H9 (cell line): ENCODE measurements at regions not wholly inside any gene's neighbourhood (a gene's known extent, or its start where the extent isn't known, plus 50 kb on each side); places are given as distances from the start of the nearest gene placed in this dataset.

Experiments used
- DNase-seq: peaks from one replicate; pipeline ENCODE4 v3.0.0-alpha.2; 2017
- H2AFZ ChIP-seq: one replicate; pipeline ENCODE4 v1.6.1; 2013; ENCODE audit warnings: mild to moderate bottlenecking, low read length, control low read depth, moderate library complexity
- H2AK5ac ChIP-seq: 2 replicates; pipeline ENCODE4 v1.6.1; 2013; ENCODE audit warnings: low read length, control low read depth, mixed read lengths; ENCODE audit not compliant: insufficient read length
- H2BK120ac ChIP-seq: one replicate; pipeline ENCODE4 v1.6.1; 2013; ENCODE audit warnings: low read depth, mild to moderate bottlenecking, low read length, control low read depth, inconsistent platforms; ENCODE audit not compliant: poor library complexity, severe bottlenecking
- H2BK12ac ChIP-seq: 2 replicates; pipeline ENCODE4 v1.6.1; 2013; ENCODE audit warnings: low read length, control low read depth, mixed read lengths, low read depth; ENCODE audit not compliant: insufficient read length
- H2BK15ac ChIP-seq: 2 replicates; pipeline ENCODE4 v1.6.1; 2013; ENCODE audit warnings: low read depth, low read length, control low read depth
- H2BK20ac ChIP-seq: one replicate; pipeline ENCODE4 v1.6.1; 2013; ENCODE audit warnings: low read depth, mild to moderate bottlenecking, low read length, control low read depth, inconsistent platforms; ENCODE audit not compliant: poor library complexity, severe bottlenecking
- H2BK5ac ChIP-seq: 2 replicates; pipeline ENCODE4 v1.6.1; 2013; ENCODE audit warnings: low read length, control low read depth, mixed read lengths; ENCODE audit not compliant: insufficient read length
- H3K14ac ChIP-seq: 2 replicates; pipeline ENCODE4 v1.6.1; 2013; ENCODE audit warnings: low read length, control low read depth; ENCODE audit not compliant: insufficient read depth
- H3K18ac ChIP-seq: 2 replicates; pipeline ENCODE4 v1.6.1; 2013; ENCODE audit warnings: low read depth, mild to moderate bottlenecking, mixed read lengths, low read length, control low read depth; ENCODE audit not compliant: insufficient read length
- H3K23ac ChIP-seq: 2 replicates; pipeline ENCODE4 v1.6.1; 2013; ENCODE audit warnings: low read length, control low read depth, mixed read lengths, low read depth; ENCODE audit not compliant: insufficient read length
- H3K23me2 ChIP-seq: 2 replicates; pipeline ENCODE4 v1.6.1; 2013; ENCODE audit warnings: low read depth, mild to moderate bottlenecking, mixed read lengths, low read length, control low read depth; ENCODE audit not compliant: insufficient read length, poor library complexity, severe bottlenecking
- H3K27ac ChIP-seq: 2 replicates; pipeline ENCODE4 v1.5.1; 2013; ENCODE audit warnings: low read length, control low read depth, mixed read lengths, low read depth; ENCODE audit not compliant: insufficient read length
- H3K27me3 ChIP-seq: 2 replicates; pipeline ENCODE4 v1.6.1; 2013; ENCODE audit warnings: low read length, control low read depth, inconsistent platforms; ENCODE audit not compliant: insufficient read depth
- H3K4ac ChIP-seq: 2 replicates; pipeline ENCODE4 v1.6.1; 2013; ENCODE audit warnings: low read depth, mild to moderate bottlenecking, control low read depth, inconsistent platforms, low read length, moderate library complexity
- H3K4me1 ChIP-seq: 2 replicates; pipeline ENCODE4 v1.6.1; 2013; ENCODE audit warnings: low read length, control low read depth, inconsistent platforms; ENCODE audit not compliant: insufficient read depth
- H3K4me2 ChIP-seq: 2 replicates; pipeline ENCODE4 v1.6.1; 2013; ENCODE audit warnings: low read length, control low read depth, mixed read lengths; ENCODE audit not compliant: insufficient read length, insufficient read depth
- H3K56ac ChIP-seq: 2 replicates; pipeline ENCODE4 v1.6.1; 2013; ENCODE audit warnings: low read depth, mild to moderate bottlenecking, mixed read lengths, low read length, control low read depth; ENCODE audit not compliant: insufficient read length
- H3K79me1 ChIP-seq: 2 replicates; pipeline ENCODE4 v1.6.1; 2013; ENCODE audit warnings: low read depth, mild to moderate bottlenecking, moderate library complexity, low read length, control low read depth, inconsistent platforms; ENCODE audit not compliant: insufficient read depth, poor library complexity, severe bottlenecking
- H3K79me2 ChIP-seq: 2 replicates; pipeline ENCODE4 v1.6.1; 2013; ENCODE audit warnings: low read length, control low read depth, inconsistent platforms; ENCODE audit not compliant: insufficient read depth
- H3K9ac ChIP-seq: 2 replicates; pipeline ENCODE4 v1.6.1; 2013; ENCODE audit warnings: low read length, control low read depth, mixed read lengths; ENCODE audit not compliant: insufficient read length; ENCODE audit errors: extremely low read depth
- H3K9me3 ChIP-seq: one replicate; pipeline ENCODE4 v1.6.1; 2013; ENCODE audit warnings: low read depth, low read length, inconsistent platforms; ENCODE audit not compliant: control insufficient read depth
- H3T11ph ChIP-seq: one replicate; pipeline ENCODE4 v1.6.1; 2013; ENCODE audit warnings: mild to moderate bottlenecking, low read length, control low read depth, inconsistent platforms
- H4K20me1 ChIP-seq: one replicate; pipeline ENCODE4 v1.6.1; 2013; ENCODE audit not compliant: control insufficient read depth, insufficient read length, insufficient read depth
- H4K5ac ChIP-seq: 2 replicates; pipeline ENCODE4 v1.6.1; 2013; ENCODE audit warnings: low read depth, mild to moderate bottlenecking, mixed read lengths, low read length, control low read depth; ENCODE audit not compliant: insufficient read length
- H4K8ac ChIP-seq: replicated peaks from 2 replicates; pipeline ENCODE4 v1.6.1; 2013; ENCODE audit warnings: low read length, control low read depth, mixed read lengths, low read depth; ENCODE audit not compliant: insufficient read length
- H4K91ac ChIP-seq: 2 replicates; pipeline ENCODE4 v1.6.1; 2013; ENCODE audit warnings: low read depth, mild to moderate bottlenecking, moderate library complexity, mixed read lengths, low read length, control low read depth; ENCODE audit not compliant: insufficient read length
- H3K27ac Mint-ChIP-seq, 3 experiments: 2 replicates in 2 of 3; 3 replicates in 1 of 3; pipeline ENCODE4 v1.8.0; 2020 to 2021; ENCODE audit warnings: mixed read lengths in 3 of 3, mild to moderate bottlenecking in 1 of 3, moderate library complexity in 1 of 3
- H3K27me3 Mint-ChIP-seq: 2 replicates; pipeline ENCODE4 v1.8.0; 2021; ENCODE audit warnings: low read depth, mild to moderate bottlenecking, moderate library complexity, mixed read lengths
- H3K36me3 Mint-ChIP-seq, 3 experiments: 2 replicates in 2 of 3; 3 replicates in 1 of 3; pipeline ENCODE4 v1.8.0; 2020 to 2021; ENCODE audit warnings: low read depth in 3 of 3, mixed read lengths in 3 of 3; ENCODE audit not compliant: insufficient read depth in 1 of 3
- H3K4me1 Mint-ChIP-seq, 2 experiments: 2 replicates each; pipeline ENCODE4 v1.8.0; 2020; ENCODE audit warnings: mixed read lengths in 2 of 2
- H3K4me3 Mint-ChIP-seq, 2 experiments: 2 replicates in 1 of 2; 3 replicates in 1 of 2; pipeline ENCODE4 v1.8.0; 2020 to 2021; ENCODE audit warnings: mild to moderate bottlenecking in 2 of 2, mixed read lengths in 2 of 2, moderate library complexity in 1 of 2
- H3K9me3 Mint-ChIP-seq, 2 experiments: 2 replicates in 1 of 2; 3 replicates in 1 of 2; pipeline ENCODE4 v1.8.0; 2020; ENCODE audit warnings: mild to moderate bottlenecking in 2 of 2, mixed read lengths in 2 of 2, moderate library complexity in 1 of 2
- CTCF ChIP-seq: fragments of 200-600 bp; sonication (generic); conservative IDR thresholded peaks from 3 replicates; pipeline ENCODE4 v1.8.0; 2021; ENCODE audit warnings: antibody characterized with exemption, mild to moderate bottlenecking

DNA sequence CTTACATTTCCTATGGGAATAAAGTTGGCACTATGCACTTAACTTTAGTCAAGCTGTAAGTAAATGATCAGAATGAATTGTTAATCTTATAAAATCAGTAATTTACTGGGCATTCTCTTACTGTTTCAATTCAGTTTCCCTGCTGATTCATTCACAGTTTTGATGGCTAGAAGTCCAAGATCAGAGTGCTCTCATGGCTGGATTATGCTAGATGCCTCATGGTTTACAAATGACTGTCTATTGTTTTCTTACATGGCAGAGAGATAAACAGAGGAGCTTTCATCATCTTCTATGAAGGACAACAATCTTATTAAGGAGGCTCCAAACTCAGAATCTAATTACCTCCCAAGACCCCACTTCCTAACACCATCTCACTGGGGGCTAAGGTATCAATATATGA lies 135.1 kb upstream of the CARD18 start:
- DNase-seq = no peak
- H3K27ac ChIP-seq = no peak overlapping the region
- Mint-ChIP-seq H3K27ac (no peak overlapping the region), H3K36me3 (no peaks in the 10 kb centered on the region; a peak in 1 of 7 replicates), H3K4me3 (no peak overlapping the region), H3K9me3 (peaks cover 0 to 2% of the 10 kb centered on the region in 2 experiments; a peak in 3 of 5 replicates), H3K27me3 (no peaks in the 10 kb centered on the region), H3K4me1 (no peaks in the 10 kb centered on the region)
- no peak for TF ChIP-seq CTCF
- no peaks in the 10 kb centered on the region for H3K79me1 ChIP-seq
- H3K27me3 ChIP-seq = no peaks in the 10 kb centered on the region
- H3K79me2 ChIP-seq = no peaks in the 10 kb centered on the region
- H2BK12ac ChIP-seq = no peak overlapping the region
- no peaks in the 10 kb centered on the region for H4K20me1 ChIP-seq
- H3K23me2 ChIP-seq = no peaks in the 10 kb centered on the region
- H3K4ac ChIP-seq = no peak overlapping the region
- no peak overlapping the region for H3K14ac ChIP-seq
- H3K9ac ChIP-seq = no peak overlapping the region
- H2AK5ac ChIP-seq = no peak overlapping the region
- H2BK120ac ChIP-seq = no peak overlapping the region
- H3T11ph ChIP-seq = no peak overlapping the region
- no peak overlapping the region for H2BK20ac ChIP-seq
- no peaks in the 10 kb centered on the region for H3K9me3 ChIP-seq
- H3K56ac ChIP-seq = no peak overlapping the region
- H3K4me2 ChIP-seq = no peak overlapping the region
- no peak overlapping the region for H3K23ac ChIP-seq
- no peak overlapping the region for H2BK15ac ChIP-seq
- no peak overlapping the region for H4K5ac ChIP-seq
- H2BK5ac ChIP-seq = no peak overlapping the region
- H3K4me1 ChIP-seq = no peaks in the 10 kb centered on the region
- no peak overlapping the region for H4K8ac ChIP-seq
- no peak overlapping the region for H3K18ac ChIP-seq
- H4K91ac ChIP-seq = no peak overlapping the region
- no peak overlapping the region for H2AFZ ChIP-seq
